Mucosa of rectum (tissue), 2 donors: ENCODE measurements at regions not wholly inside any gene's neighbourhood (a gene's known extent, or its start where the extent isn't known, plus 50 kb on each side); places are given as distances from the start of the nearest gene placed in this dataset.

Experiments used
- H3K27ac ChIP-seq, 2 donors: one replicate each; pipeline ENCODE4 v1.7.0; 2013; ENCODE audit warnings: inconsistent platforms in 2 of 2, low read depth in 2 of 2, low read length in 2 of 2
- H3K27me3 ChIP-seq, 2 donors: one replicate each; pipeline ENCODE4 v1.7.0; 2013; ENCODE audit warnings: low read length in 2 of 2; ENCODE audit not compliant: control insufficient read depth in 2 of 2, insufficient read depth in 2 of 2
- H3K36me3 ChIP-seq, 2 donors: one replicate each; pipeline ENCODE4 v1.7.0; 2013; ENCODE audit warnings: low read length in 2 of 2; ENCODE audit not compliant: control insufficient read depth in 2 of 2, insufficient read depth in 2 of 2
- H3K4me1 ChIP-seq, 2 donors: one replicate each; pipeline ENCODE4 v1.7.0; 2013; ENCODE audit warnings: low read length in 2 of 2, mild to moderate bottlenecking in 1 of 2; ENCODE audit not compliant: control insufficient read depth in 2 of 2, insufficient read depth in 2 of 2
- H3K4me3 ChIP-seq, 2 donors: one replicate each; pipeline ENCODE4 v1.7.0; 2013; ENCODE audit warnings: low read length in 2 of 2
- H3K9ac ChIP-seq, 2 donors: one replicate each; pipeline ENCODE4 v1.7.0; 2013; ENCODE audit warnings: low read length in 2 of 2, low read depth in 1 of 2, mild to moderate bottlenecking in 1 of 2
- H3K9me3 ChIP-seq, 2 donors: one replicate each; pipeline ENCODE4 v1.7.0; 2013; ENCODE audit warnings: low read length in 2 of 2; ENCODE audit not compliant: control insufficient read depth in 2 of 2
- donor health status: healthy.
- donor health status: Normal muscosa, but diverticular disease.

- no peaks in the 10 kb centered on the region for H3K9me3 ChIP-seq
- no peaks in the 10 kb centered on the region for H3K4me1 ChIP-seq
- H3K9ac ChIP-seq = no peak overlapping the region
- H3K36me3 ChIP-seq = no peaks in the 10 kb centered on the region
- H3K27ac ChIP-seq = no peak overlapping the region
- H3K4me3 ChIP-seq = no peak overlapping the region
- no peaks in the 10 kb centered on the region for H3K27me3 ChIP-seq
These were observed 73.2 kb upstream of the TENM3 start for GRCh38 chr4:182169987-182170386.

DNA sequence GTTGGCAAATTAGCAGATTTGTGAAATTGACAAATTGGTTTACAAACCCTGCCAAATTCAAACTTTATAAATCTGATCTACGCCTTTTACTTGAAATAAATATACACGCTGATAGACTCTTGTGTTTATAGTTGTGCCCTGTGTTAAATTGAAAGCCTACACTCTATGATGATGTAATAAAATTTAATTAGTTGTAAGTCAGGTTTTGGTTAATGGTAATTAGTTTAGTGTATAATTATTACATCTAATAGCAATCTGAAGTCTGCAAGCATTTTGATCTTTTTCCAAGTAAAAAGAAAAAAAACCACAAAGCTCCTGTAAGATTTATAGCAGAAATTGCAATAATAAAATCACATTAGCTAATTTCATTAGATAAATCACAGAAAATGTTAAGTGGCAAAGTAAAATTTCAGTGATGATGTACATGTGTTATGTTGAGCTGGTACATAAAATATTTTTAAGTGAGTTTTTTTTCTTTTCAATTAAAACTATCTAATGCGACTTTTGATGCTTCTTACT is 72.7 kb upstream of the TENM3 start:
- Histone ChIP-seq H3K9ac (no peak overlapping the region), H3K27ac (no peak overlapping the region), H3K36me3 (no peaks in the 10 kb centered on the region), H3K4me3 (no peak overlapping the region), H3K9me3 (no peaks in the 10 kb centered on the region), H3K27me3 (no peaks in the 10 kb centered on the region), H3K4me1 (no peaks in the 10 kb centered on the region)

DNA sequence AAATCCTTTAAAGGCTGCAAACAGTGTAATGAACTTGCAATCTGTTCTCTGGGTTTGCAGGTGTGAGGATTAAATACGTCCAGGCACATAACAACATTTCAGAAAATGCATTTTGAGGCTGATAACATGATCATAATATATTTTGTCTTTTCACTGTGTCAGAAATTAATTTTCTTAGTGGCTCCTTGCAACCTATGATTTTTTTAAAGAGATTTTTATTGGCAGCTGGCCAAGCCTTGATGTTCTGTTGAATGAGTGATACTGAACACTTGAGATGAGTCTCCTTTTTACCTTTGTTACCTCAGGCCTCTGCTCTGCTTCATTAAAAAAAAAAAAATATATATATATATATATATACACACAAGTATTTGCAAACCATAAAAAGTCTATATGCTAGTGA is 68.2 kb upstream of the TENM3 start:
- no peak overlapping the region for H3K4me3 ChIP-seq
- no peak overlapping the region for H3K9ac ChIP-seq
- no peaks in the 10 kb centered on the region for H3K27me3 ChIP-seq
- no peaks in the 10 kb centered on the region for H3K4me1 ChIP-seq
- no peaks in the 10 kb centered on the region for H3K9me3 ChIP-seq
- H3K27ac ChIP-seq = no peak overlapping the region
- no peaks in the 10 kb centered on the region for H3K36me3 ChIP-seq

GRCh38 chr4:182175788-182176519 is 67.2 kb upstream of the TENM3 start:
- H3K4me3 ChIP-seq = no peak overlapping the region
- no peak overlapping the region for H3K9ac ChIP-seq
- no peaks in the 10 kb centered on the region for H3K9me3 ChIP-seq
- H3K27me3 ChIP-seq = no peaks in the 10 kb centered on the region
- H3K4me1 ChIP-seq = no peaks in the 10 kb centered on the region
- no peaks in the 10 kb centered on the region for H3K36me3 ChIP-seq
- no peak overlapping the region for H3K27ac ChIP-seq

DNA sequence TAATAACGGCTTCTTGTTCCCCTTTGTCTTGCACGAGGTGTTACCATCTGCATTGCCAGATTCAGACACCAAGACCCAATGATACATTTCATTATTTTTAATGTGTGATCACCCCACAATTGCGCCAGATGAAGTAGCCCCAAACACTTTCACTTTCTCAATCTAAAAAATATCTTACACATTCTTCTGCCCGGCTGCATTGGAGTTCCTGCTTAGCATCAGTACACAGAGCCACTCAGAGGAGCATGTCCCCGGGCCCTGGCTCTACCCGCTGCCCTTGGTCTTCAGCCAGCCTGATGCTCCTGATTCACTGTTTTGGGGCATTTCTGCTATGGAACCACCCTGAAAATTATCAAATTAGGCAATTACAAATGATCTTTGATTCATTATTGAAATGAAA is 66.0 kb upstream of the TENM3 start:
- Histone ChIP-seq H3K4me1 (no peaks in the 10 kb centered on the region), H3K27me3 (no peaks in the 10 kb centered on the region), H3K9me3 (no peaks in the 10 kb centered on the region), H3K9ac (no peak overlapping the region), H3K27ac (no peak overlapping the region), H3K36me3 (no peaks in the 10 kb centered on the region), H3K4me3 (no peak overlapping the region)

DNA sequence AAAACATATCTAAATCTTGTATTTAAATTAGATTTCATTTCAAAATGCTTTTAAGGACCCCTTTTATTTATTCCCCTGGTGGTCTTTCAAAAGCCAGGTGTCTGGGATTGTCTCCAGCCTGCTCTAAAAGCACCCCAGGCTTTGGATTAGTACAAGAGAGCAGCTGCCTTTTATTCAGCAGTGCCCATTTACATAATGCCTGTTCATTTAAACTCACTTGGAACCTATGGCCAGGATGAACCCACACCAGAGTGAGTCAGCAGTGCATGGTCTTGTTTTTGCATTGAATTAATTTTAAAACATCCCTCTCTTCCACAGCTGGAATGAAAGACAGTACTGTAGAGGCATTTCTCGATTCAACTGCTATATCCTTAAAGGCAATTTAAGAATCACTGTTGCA is 64.1 kb upstream of the TENM3 start:
- no peaks in the 10 kb centered on the region for H3K9me3 ChIP-seq
- no peak overlapping the region for H3K27ac ChIP-seq

DNA sequence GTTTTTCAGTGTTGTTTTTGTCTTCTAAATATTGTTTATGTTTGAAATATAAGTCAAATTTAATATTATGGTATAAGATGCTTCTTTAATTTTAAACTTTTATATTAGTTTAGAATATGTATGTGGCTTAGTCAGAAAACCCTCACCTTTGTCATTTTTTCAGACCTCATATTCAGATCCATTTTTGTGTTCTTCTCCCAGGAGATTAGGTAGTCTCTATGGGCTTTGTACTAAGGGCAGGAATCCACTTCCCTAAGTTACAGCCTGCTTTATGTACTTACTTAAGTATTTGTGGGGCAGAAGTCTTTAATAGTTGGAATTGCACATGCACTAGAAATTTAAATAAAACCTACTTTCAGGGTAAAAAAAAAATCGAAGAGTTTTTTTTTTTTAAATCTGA is 63.5 kb upstream of the TENM3 start:
- Histone ChIP-seq H3K27ac (no peak overlapping the region), H3K4me1 (no peaks in the 10 kb centered on the region), H3K9ac (no peak overlapping the region), H3K27me3 (no peaks in the 10 kb centered on the region), H3K36me3 (no peaks in the 10 kb centered on the region), H3K9me3 (no peaks in the 10 kb centered on the region), H3K4me3 (no peak overlapping the region)

More for the DNA sequence above, 64.1 kb upstream of the TENM3 start:
- Histone ChIP-seq H3K27me3 (no peaks in the 10 kb centered on the region), H3K4me1 (no peaks in the 10 kb centered on the region), H3K4me3 (no peak overlapping the region), H3K9ac (no peak overlapping the region), H3K36me3 (no peaks in the 10 kb centered on the region)

DNA sequence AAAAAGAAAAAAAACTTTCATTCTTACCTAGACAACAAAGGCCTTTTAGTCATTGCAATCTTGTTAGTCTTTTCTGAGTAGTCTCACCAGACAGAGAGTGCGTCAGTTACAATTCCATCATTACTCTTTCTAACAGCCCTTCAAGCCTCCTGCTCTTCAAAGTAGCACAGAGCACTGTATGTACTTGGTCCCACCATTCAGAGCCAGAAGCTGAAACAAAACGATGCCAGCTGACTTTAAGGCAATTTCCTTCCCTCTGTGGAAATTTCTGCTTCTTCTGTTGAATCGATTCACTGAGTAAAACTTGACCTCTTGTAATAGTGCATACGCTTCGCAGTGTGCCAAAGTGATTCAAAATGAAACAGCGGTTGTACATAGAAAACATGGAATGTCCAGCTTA is 57.7 kb upstream of the TENM3 start:
- H3K27ac ChIP-seq = no peak overlapping the region
- H3K27me3 ChIP-seq = no peaks in the 10 kb centered on the region
- no peak overlapping the region for H3K4me3 ChIP-seq
- no peaks in the 10 kb centered on the region for H3K36me3 ChIP-seq
- H3K9me3 ChIP-seq = no peaks in the 10 kb centered on the region
- H3K9ac ChIP-seq = no peak overlapping the region
- no peaks in the 10 kb centered on the region for H3K4me1 ChIP-seq

- Histone ChIP-seq H3K4me1 (no peaks in the 10 kb centered on the region), H3K9ac (no peak overlapping the region), H3K36me3 (no peaks in the 10 kb centered on the region), H3K4me3 (no peak overlapping the region), H3K27me3 (no peaks in the 10 kb centered on the region), H3K27ac (no peak overlapping the region), H3K9me3 (no peaks in the 10 kb centered on the region)
These were observed 55.5 kb upstream of the TENM3 start for GRCh38 chr4:182187674-182188073.

DNA sequence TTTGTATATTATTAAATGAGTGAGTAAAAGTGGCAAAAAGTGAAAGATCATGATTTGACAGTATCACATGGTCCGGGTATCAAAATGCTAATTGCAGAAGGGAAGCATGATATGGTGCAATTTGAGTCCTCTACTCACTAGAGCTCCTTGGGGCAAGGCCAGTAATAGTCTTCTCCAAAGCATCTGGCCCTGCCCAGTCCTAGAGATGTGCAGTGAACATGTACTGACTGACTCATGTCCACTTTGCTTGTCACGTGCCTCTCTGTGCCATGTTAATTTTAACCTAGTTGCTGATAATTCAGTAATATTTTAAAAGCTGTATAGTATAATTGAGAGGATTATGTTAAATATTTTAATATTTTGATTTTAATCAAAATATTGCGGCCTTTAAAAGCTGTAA is 54.6 kb upstream of the TENM3 start:
- no peaks in the 10 kb centered on the region for H3K27me3 ChIP-seq
- H3K27ac ChIP-seq = no peak overlapping the region
- H3K4me3 ChIP-seq = no peak overlapping the region
- no peaks in the 10 kb centered on the region for H3K9me3 ChIP-seq
- H3K36me3 ChIP-seq = no peaks in the 10 kb centered on the region
- no peak overlapping the region for H3K9ac ChIP-seq
- H3K4me1 ChIP-seq = no peaks in the 10 kb centered on the region
